Kidney (tissue), 10 donors: ENCODE measurements at regions not wholly inside any gene's neighbourhood (a gene's known extent, or its start where the extent isn't known, plus 50 kb on each side); places are given as distances from the start of the nearest gene placed in this dataset.
"Not testable (repeated sequence)": the region's sequence is repeated elsewhere in the genome, so short reads cannot be mapped to it uniquely, and the experiment has no call there.

Experiments used
- DNase-seq, 5 donors: peaks; one replicate each; pipeline ENCODE4 v3.0.0-alpha.2; 2013 to 2020
- FAIRE-seq: peaks from 2 replicates; lab custom pipeline; 2012; peaks lifted over from hg19 to GRCh38; lab: Jason Lieb, UNC
- H3K27ac ChIP-seq, 2 donors: one replicate each; pipeline ENCODE4 v1.7.0; 2013; ENCODE audit warnings: low read depth in 2 of 2, low read length in 2 of 2, inconsistent platforms in 1 of 2
- H3K27me3 ChIP-seq: one replicate; pipeline ENCODE4 v1.7.1; 2013; ENCODE audit warnings: low read length, inconsistent platforms; ENCODE audit not compliant: control insufficient read depth, insufficient read depth
- H3K36me3 ChIP-seq, 3 donors: one replicate each; pipeline versions ENCODE4 v1.7.0 to v1.7.1; 2013; ENCODE audit warnings: low read length in 3 of 3, control low read depth in 1 of 3, inconsistent platforms in 1 of 3; ENCODE audit not compliant: insufficient read depth in 3 of 3, control insufficient read depth in 2 of 3
- H3K4me1 ChIP-seq, 3 donors: one replicate each; pipeline versions ENCODE4 v1.7.0 to v1.7.1; 2013; ENCODE audit warnings: low read length in 3 of 3, inconsistent platforms in 1 of 3, low read depth in 1 of 3; ENCODE audit not compliant: control insufficient read depth in 2 of 3, insufficient read depth in 2 of 3
- H3K4me3 ChIP-seq, 3 donors: one replicate each; pipeline versions ENCODE4 v1.7.0 to v1.8.1; 2013; ENCODE audit warnings: low read length in 3 of 3, control low read depth in 1 of 3, inconsistent platforms in 1 of 3
- H3K9ac ChIP-seq, 3 donors: one replicate each; pipeline versions ENCODE4 v1.7.0 to v1.7.1; 2013; ENCODE audit warnings: low read length in 3 of 3, control low read depth in 1 of 3, inconsistent platforms in 1 of 3
- H3K9me3 ChIP-seq, 3 donors: one replicate each; pipeline versions ENCODE4 v1.7.0 to v1.7.1; 2013; ENCODE audit warnings: low read length in 3 of 3, control low read depth in 1 of 3, inconsistent platforms in 1 of 3; ENCODE audit not compliant: control insufficient read depth in 2 of 3, insufficient read depth in 1 of 3
- intact Hi-C: fragments of 100-400 bp; cut with DNase I; formaldehyde crosslinking; loops from one replicate; pipeline ENCODE4 v1.11.1; 2022
- donor health status: control.
- donor health status: control.
- donor health status: DM: yes; HTN: yes; CAD: no.
- donor health status: Normal renal cell carcinoma (clear cell type).

DNA sequence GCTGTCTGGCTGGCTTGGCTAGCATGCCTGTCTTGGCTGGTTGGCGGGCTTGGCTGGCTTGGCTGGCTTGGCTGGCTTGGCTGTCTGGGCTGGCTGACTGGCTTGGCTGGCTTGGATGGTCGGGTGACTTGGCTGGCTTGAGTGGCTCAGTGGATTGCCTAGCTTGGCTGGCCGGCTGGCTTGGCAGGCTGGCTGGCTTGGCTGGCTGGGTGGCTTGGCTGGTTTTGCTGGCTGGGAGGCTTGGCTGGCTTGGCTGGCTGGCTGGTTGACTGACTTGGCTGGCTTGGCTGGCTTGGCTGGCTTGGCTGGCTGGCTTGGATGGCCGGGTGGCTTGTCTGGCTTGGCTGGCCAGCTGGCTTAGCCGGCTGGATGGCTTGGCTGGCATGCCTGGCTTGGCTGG is 2828.4 kb downstream of the RPIA start:
- H3K27me3 ChIP-seq, intact Hi-C loops, FAIRE-seq, H3K4me1 ChIP-seq, H3K36me3 ChIP-seq, H3K9ac ChIP-seq, H3K9me3 ChIP-seq, H3K27ac ChIP-seq, H3K4me3 ChIP-seq: not testable (repeated sequence)
- DNase-seq, result peak in 1 of 5 donors; percentile 43

GRCh38 chr2:91520523-91520922 is 2829.1 kb downstream of the RPIA start:
- FAIRE-seq, H3K27ac ChIP-seq, H3K27me3 ChIP-seq, H3K36me3 ChIP-seq, H3K9ac ChIP-seq, H3K9me3 ChIP-seq, intact Hi-C loops, H3K4me3 ChIP-seq, H3K4me1 ChIP-seq: not testable (repeated sequence)
- peak in 1 of 5 donors; percentile 45 for DNase-seq

DNA sequence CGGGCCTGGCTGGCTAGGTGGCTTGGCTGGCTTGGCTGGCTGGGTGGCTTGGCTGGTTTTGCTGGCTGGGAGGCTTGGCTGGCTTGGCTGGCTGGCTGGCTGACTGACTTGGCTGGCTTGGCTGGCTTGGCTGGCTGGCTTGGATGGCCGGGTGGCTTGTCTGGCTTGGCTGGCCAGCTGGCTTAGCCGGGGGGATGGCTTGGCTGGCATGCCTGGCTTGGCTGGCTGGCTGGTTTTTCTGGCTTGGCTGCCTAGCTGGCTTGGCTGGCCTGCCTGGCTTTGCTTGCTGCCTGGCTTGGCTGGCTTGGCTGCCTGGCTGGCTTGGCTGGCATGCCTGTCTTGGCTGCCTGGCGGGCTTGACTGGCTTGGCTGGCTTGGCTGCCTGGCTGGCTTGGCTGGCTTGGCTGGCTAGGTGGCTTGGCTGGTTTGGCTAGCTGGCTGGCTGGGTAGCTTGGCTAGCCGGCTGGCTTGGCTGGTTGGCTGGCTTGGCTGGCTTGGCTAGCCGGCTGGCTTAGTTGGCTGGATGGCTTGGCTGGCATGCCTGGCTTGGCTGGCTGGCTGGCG is 2829.6 kb downstream of the RPIA start:
- H3K27ac ChIP-seq, H3K9me3 ChIP-seq, FAIRE-seq, intact Hi-C loops, H3K9ac ChIP-seq, H3K4me3 ChIP-seq, H3K4me1 ChIP-seq, H3K36me3 ChIP-seq, H3K27me3 ChIP-seq: not testable (repeated sequence)
- DNase-seq, result peak in 1 of 5 donors; percentile 63

GRCh38 chr2:91521944-91522343 is 2830.5 kb downstream of the RPIA start:
- peak in 1 of 5 donors; percentile 18 for DNase-seq
- not testable (repeated sequence) for FAIRE-seq

GRCh38 chr2:91522877-91523276 is 2831.4 kb downstream of the RPIA start:
- H3K36me3 ChIP-seq, H3K9me3 ChIP-seq, H3K27ac ChIP-seq, H3K27me3 ChIP-seq, FAIRE-seq, intact Hi-C loops, H3K4me3 ChIP-seq, H3K4me1 ChIP-seq, DNase-seq, H3K9ac ChIP-seq: not testable (repeated sequence)

More at GRCh38 chr2:91521944-91522343, 2830.5 kb downstream of the RPIA start:
- H3K4me3 ChIP-seq, H3K4me1 ChIP-seq, H3K9ac ChIP-seq, intact Hi-C loops, H3K36me3 ChIP-seq, H3K27ac ChIP-seq, H3K27me3 ChIP-seq, H3K9me3 ChIP-seq: not testable (repeated sequence)

- DNase-seq, result peak in 1 of 5 donors; percentile 35
- intact Hi-C loops, result not testable (repeated sequence)
Measured at GRCh38 chr2:91523751-91524150, 2832.3 kb downstream of the RPIA start.

GRCh38 chr2:91525587-91525986 is 2834.1 kb downstream of the RPIA start:
- H3K4me3 ChIP-seq, H3K4me1 ChIP-seq, H3K9me3 ChIP-seq, H3K27me3 ChIP-seq, H3K36me3 ChIP-seq, H3K27ac ChIP-seq, FAIRE-seq, H3K9ac ChIP-seq, intact Hi-C loops: not testable (repeated sequence)
- peak in 1 of 5 donors; percentile 50 for DNase-seq

More at GRCh38 chr2:91523751-91524150, 2832.3 kb downstream of the RPIA start:
- H3K36me3 ChIP-seq, H3K4me3 ChIP-seq, H3K9ac ChIP-seq, H3K4me1 ChIP-seq, H3K27ac ChIP-seq, H3K9me3 ChIP-seq, H3K27me3 ChIP-seq, FAIRE-seq: not testable (repeated sequence)

DNA sequence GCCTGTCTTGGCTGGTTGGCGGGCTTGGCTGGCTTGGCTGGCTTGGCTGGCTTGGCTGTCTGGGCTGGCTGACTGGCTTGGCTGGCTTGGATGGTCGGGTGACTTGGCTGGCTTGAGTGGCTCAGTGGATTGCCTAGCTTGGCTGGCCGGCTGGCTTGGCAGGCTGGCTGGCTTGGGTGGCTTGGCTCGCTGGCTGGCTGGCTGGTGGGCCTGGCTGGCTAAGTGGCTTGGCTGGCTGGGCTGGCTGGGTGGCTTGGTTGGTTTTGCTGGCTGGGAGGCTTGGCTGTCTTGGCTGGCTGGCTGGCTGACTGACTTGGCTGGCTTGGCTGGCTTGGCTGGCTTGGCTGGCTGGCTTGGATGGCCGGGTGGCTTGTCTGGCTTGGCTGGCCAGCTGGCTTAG is 2834.6 kb downstream of the RPIA start:
- H3K27me3 ChIP-seq, H3K4me1 ChIP-seq, FAIRE-seq, H3K4me3 ChIP-seq, H3K27ac ChIP-seq, H3K9me3 ChIP-seq, intact Hi-C loops, H3K9ac ChIP-seq, H3K36me3 ChIP-seq: not testable (repeated sequence)
- DNase-seq, result peak in 1 of 5 donors; percentile 60
